Small intestine (tissue), 7 donors: ENCODE measurements at regions not wholly inside any gene's neighbourhood (a gene's known extent, or its start where the extent isn't known, plus 50 kb on each side); places are given as distances from the start of the nearest gene placed in this dataset.

Source experiments
- DNase-seq, 2 donors: peaks; one replicate each; pipeline versions ENCODE4 v3.0.0 to v3.0.0-alpha.2; 2013
- FAIRE-seq: peaks from 2 replicates; lab custom pipeline; 2012; peaks lifted over from hg19 to GRCh38; lab: Jason Lieb, UNC
- H3K27ac ChIP-seq, 3 donors: one replicate each; pipeline ENCODE4 v1.5.1; 2013; ENCODE audit warnings: low read length in 2 of 3, mild to moderate bottlenecking in 2 of 3, control low read depth in 1 of 3, inconsistent platforms in 1 of 3, low read depth in 1 of 3, moderate library complexity in 1 of 3
- H3K27me3 ChIP-seq, 3 donors: one replicate each; pipeline ENCODE4 v1.6.1; 2013; ENCODE audit warnings: low read length in 3 of 3, inconsistent platforms in 1 of 3; ENCODE audit not compliant: control insufficient read depth in 3 of 3, insufficient read depth in 3 of 3
- H3K36me3 ChIP-seq, 3 donors: one replicate each; pipeline ENCODE4 v1.6.1; 2013; ENCODE audit warnings: low read length in 3 of 3, inconsistent platforms in 1 of 3, low read depth in 1 of 3, mild to moderate bottlenecking in 1 of 3, moderate library complexity in 1 of 3; ENCODE audit not compliant: control insufficient read depth in 3 of 3, insufficient read depth in 2 of 3
- H3K4me1 ChIP-seq, 3 donors: one replicate each; pipeline ENCODE4 v1.6.1; 2013; ENCODE audit warnings: low read length in 2 of 3, inconsistent platforms in 1 of 3, low read depth in 1 of 3, mild to moderate bottlenecking in 1 of 3, moderate library complexity in 1 of 3; ENCODE audit not compliant: control insufficient read depth in 3 of 3, insufficient read depth in 2 of 3
- H3K4me3 ChIP-seq, 3 donors: one replicate each; pipeline ENCODE4 v1.5.1; 2013; ENCODE audit warnings: low read length in 3 of 3, control low read depth in 1 of 3, inconsistent platforms in 1 of 3, low read depth in 1 of 3, mild to moderate bottlenecking in 1 of 3, moderate library complexity in 1 of 3
- H3K9me3 ChIP-seq, 2 donors: one replicate each; pipeline ENCODE4 v1.6.1; 2013; ENCODE audit warnings: low read depth in 1 of 2, low read length in 1 of 2; ENCODE audit not compliant: control insufficient read depth in 2 of 2, insufficient read depth in 1 of 2
- WGBS, 3 donors: extraction: QIAGEN DNeasy Blood & Tissue Kit; methylation state at CpG; one replicate each; pipeline ENCODE4 v1.1.7; 2013; 5-methylcytosine and 5-hydroxymethylcytosine counted together
- donor health status: healthy with polysubstance abuse.
- donor health status: control.
- donor health status: control.
- donor health status: Bipolar disorder and iron deficiency.
- donor health status: healthy.

DNA sequence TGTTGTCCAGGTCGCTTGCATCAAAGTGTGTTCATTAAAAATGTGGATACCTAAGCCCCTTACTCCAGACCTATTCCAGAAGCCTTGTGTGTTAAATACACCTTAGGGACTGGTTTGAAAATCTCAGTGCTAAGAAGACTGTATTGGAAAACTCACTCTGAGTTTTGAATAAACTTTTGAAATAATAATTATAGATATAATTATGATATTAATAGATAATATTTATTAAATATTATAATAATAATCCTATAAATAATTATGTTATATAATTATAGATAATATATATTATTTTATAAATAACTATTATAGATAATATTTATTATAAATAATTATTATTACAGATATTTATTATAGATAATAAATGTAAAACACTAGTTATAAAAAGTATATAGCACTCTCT is 165.3 kb downstream of the ARRDC3 start:
- H3K4me3 ChIP-seq: no peak overlapping the region
- H3K27me3 ChIP-seq: no peaks in the 10 kb centered on the region
- WGBS, 3 donors: 95 to 96% (median 96%) methylated on average over 1 of the region's 1 CpG
- H3K9me3 ChIP-seq: no peaks in the 10 kb centered on the region
- H3K27ac ChIP-seq: no peak overlapping the region
- H3K36me3 ChIP-seq: no peaks in the 10 kb centered on the region
- peaks cover 0 to 2% (median 2%) of the 10 kb centered on the region in 3 donors for H3K4me1 ChIP-seq
- no peak for DNase-seq
- FAIRE-seq: peak; percentile 76

DNA sequence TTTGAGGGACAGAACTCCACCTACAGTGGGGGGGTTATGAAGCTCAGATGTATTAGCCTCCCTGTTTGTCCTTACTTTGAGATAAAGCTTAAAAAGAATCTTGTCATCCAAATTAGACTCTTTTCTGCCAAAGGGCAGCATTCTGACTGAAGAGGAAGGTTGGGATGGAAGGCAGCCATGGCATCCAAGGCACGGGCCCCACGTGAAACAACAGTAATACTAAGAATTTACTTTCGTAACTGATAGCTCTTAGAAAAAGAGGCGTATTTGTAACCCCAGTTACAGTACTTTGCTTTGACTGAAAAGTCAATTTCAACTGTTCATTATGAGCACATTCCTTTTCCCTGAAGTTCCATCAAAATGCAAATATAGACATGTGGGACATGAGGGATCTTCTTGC is 168.5 kb downstream of the ARRDC3 start:
- Histone ChIP-seq H3K9me3 (no peaks in the 10 kb centered on the region), H3K36me3 (no peaks in the 10 kb centered on the region), H3K4me3 (no peak overlapping the region), H3K4me1 (peaks cover 0 to 7% (median 4%) of the 10 kb centered on the region in 3 donors), H3K27ac (no peak overlapping the region), H3K27me3 (no peaks in the 10 kb centered on the region)
- 87 to 89% (median 87%) methylated on average over 4 of the region's 4 CpGs for WGBS, 3 donors
- no peak for DNase-seq
- no peak for FAIRE-seq
